ENCODE measurements at regions not wholly inside any gene's neighbourhood (a gene's known extent, or its start where the extent isn't known, plus 50 kb on each side); places are given as distances from the start of the nearest gene placed in this dataset.
"Not testable (repeated sequence)": the region's sequence is repeated elsewhere in the genome, so short reads cannot be mapped to it uniquely, and the experiment has no call there.

- Mint-ChIP-seq H3K4me3 (no peak overlapping the region), H3K27me3 (peaks cover 10% of the 10 kb centered on the region), H3K27ac (no peak overlapping the region), H3K4me1 (ENCODE audit: low read depth) (no peaks in the 10 kb centered on the region), H3K9me3 (peaks cover 3% of the 10 kb centered on the region), H3K36me3 (ENCODE audit: low read depth) (no peaks in the 10 kb centered on the region)
- H3K4me3 ChIP-seq (ENCODE audit: low read length) = no peak overlapping the region
- ATAC-seq (ENCODE audit: poor library complexity) (no peak), DNase-seq (no peak)
- no peak for TF ChIP-seq CTCF (IDR thresholded peaks at IDR 0.05)
- intact Hi-C loops (cut with DNase I, micrococcal nuclease) = no loop called here
- H3K4me1 ChIP-seq (ENCODE audit: insufficient read depth, low read length) = no peaks in the 10 kb centered on the region
- POLR2A ChIA-PET = no interaction called here
- CTCF ChIA-PET = no interaction called here
- H3K27ac ChIP-seq (ENCODE audit: low read depth in 1 of 2, low read length in 2 of 2) = no peak overlapping the region
- no peaks in the 10 kb centered on the region for H3K27me3 ChIP-seq (ENCODE audit: control insufficient read depth in 1 of 2, insufficient read depth in 2 of 2, low read length in 2 of 2)
- H3K9me3 ChIP-seq (ENCODE audit: control insufficient read depth in 1 of 2, insufficient read depth in 1 of 2, low read length in 2 of 2) = peaks cover 0 to 10% of the 10 kb centered on the region in 2 experiments
- no peaks in the 10 kb centered on the region for H3K36me3 ChIP-seq (ENCODE audit: insufficient read depth, low read length)
Measured at GRCh38 chr5:108451269-108451668, 69.4 kb upstream of the FBXL17 start.

DNA sequence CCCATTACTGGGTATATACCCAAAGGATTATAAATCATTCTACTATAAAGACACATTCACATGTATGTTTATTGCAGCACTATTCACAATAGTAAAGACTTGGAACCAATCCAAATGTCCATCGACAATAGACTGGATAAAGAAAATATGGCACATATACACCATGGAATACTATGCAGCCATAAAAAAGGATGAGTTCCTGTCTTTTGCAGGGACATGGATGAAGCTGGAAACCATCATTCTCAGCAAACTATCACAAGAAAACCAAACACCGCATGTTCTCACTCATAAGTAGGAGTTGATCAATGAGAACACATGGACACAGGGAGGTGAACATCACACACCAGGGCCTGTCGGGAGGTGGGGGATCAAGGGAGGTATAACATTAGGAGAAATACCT lies 62.2 kb upstream of the FBXL17 start:
- H3K36me3 Mint-ChIP-seq (ENCODE audit: low read depth); H3K4me3 ChIP-seq (ENCODE audit: low read length); CTCF ChIA-PET; ATAC-seq (ENCODE audit: poor library complexity); H3K9me3 Mint-ChIP-seq; H3K36me3 ChIP-seq (ENCODE audit: insufficient read depth, low read length); H3K4me3 Mint-ChIP-seq; H3K27me3 ChIP-seq (ENCODE audit: control insufficient read depth in 1 of 2, insufficient read depth in 2 of 2, low read length in 2 of 2); intact Hi-C loops (cut with DNase I, micrococcal nuclease); H3K4me1 ChIP-seq (ENCODE audit: insufficient read depth, low read length); H3K4me1 Mint-ChIP-seq (ENCODE audit: low read depth); H3K9me3 ChIP-seq (ENCODE audit: control insufficient read depth in 1 of 2, insufficient read depth in 1 of 2, low read length in 2 of 2); POLR2A ChIA-PET; H3K27me3 Mint-ChIP-seq; H3K27ac ChIP-seq (ENCODE audit: low read depth in 1 of 2, low read length in 2 of 2); H3K27ac Mint-ChIP-seq; DNase-seq: not testable (repeated sequence)

DNA sequence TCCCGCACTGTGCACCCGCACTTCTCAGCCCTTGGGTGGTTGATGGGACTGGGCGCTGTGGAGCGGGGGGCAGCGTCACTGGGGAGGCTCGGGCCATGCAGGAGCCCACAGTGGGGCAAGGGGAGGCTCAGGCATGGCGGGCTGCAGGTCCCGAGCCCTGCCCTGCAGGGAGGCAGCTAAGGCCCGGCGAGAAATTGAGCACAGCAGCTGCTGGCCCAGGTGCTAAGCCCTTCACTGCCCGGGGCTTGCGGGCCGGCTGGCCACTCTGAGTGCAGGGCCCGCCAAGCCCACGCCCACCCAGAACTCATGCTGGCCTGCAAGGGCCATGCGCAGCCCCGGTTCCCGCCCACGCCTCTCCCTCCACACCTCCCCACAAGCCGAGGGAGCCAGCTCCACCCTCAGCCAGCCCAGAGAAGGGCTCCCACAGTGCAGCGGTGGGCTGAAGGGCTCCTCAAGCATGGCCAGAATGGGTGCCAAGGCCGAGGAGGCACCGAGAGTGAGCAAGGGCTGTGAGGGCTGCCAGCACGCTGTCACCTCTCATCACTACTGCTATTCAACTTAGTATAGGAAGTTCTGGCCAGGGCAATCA lies 60.3 kb upstream of the FBXL17 start:
- H3K27me3 Mint-ChIP-seq; H3K27me3 ChIP-seq (ENCODE audit: control insufficient read depth in 1 of 2, insufficient read depth in 2 of 2, low read length in 2 of 2); H3K27ac ChIP-seq (ENCODE audit: low read depth in 1 of 2, low read length in 2 of 2); intact Hi-C loops (cut with DNase I, micrococcal nuclease); CTCF ChIA-PET; POLR2A ChIA-PET; H3K9me3 ChIP-seq (ENCODE audit: control insufficient read depth in 1 of 2, insufficient read depth in 1 of 2, low read length in 2 of 2); H3K4me1 ChIP-seq (ENCODE audit: insufficient read depth, low read length); DNase-seq; H3K36me3 Mint-ChIP-seq (ENCODE audit: low read depth); H3K9me3 Mint-ChIP-seq; H3K4me1 Mint-ChIP-seq (ENCODE audit: low read depth); H3K27ac Mint-ChIP-seq; H3K36me3 ChIP-seq (ENCODE audit: insufficient read depth, low read length); H3K4me3 Mint-ChIP-seq; H3K4me3 ChIP-seq (ENCODE audit: low read length); ATAC-seq (ENCODE audit: poor library complexity): not testable (repeated sequence)

GRCh38 chr5:108437425-108437824 lies 55.5 kb upstream of the FBXL17 start:
- ATAC-seq (ENCODE audit: poor library complexity) = no peak
- CTCF ChIA-PET = no interaction called here
- intact Hi-C loops (cut with DNase I, micrococcal nuclease) = no loop called here

More at GRCh38 chr5:108437425-108437824, 55.5 kb upstream of the FBXL17 start:
- Histone ChIP-seq H3K27ac (ENCODE audit: low read depth in 1 of 2, low read length in 2 of 2) (no peak overlapping the region), H3K4me3 (ENCODE audit: low read length) (no peak overlapping the region), H3K9me3 (ENCODE audit: control insufficient read depth in 1 of 2, insufficient read depth in 1 of 2, low read length in 2 of 2) (peaks cover 0 to 8% of the 10 kb centered on the region in 2 experiments), H3K36me3 (ENCODE audit: insufficient read depth, low read length) (no peaks in the 10 kb centered on the region), H3K4me1 (ENCODE audit: insufficient read depth, low read length) (no peaks in the 10 kb centered on the region), H3K27me3 (ENCODE audit: control insufficient read depth in 1 of 2, insufficient read depth in 2 of 2, low read length in 2 of 2) (peaks cover 0 to 10% of the 10 kb centered on the region in 2 experiments)
- POLR2A ChIA-PET = no interaction called here
- Mint-ChIP-seq H3K36me3 (ENCODE audit: low read depth) (no peaks in the 10 kb centered on the region), H3K27me3 (peaks cover 13% of the 10 kb centered on the region), H3K4me3 (no peak overlapping the region), H3K9me3 (peaks cover under 1% of the 10 kb centered on the region), H3K4me1 (ENCODE audit: low read depth) (no peaks in the 10 kb centered on the region), H3K27ac (no peak overlapping the region)
- no peak for TF ChIP-seq CTCF (IDR thresholded peaks at IDR 0.05)
- no peak for DNase-seq

Data from CD4-positive, alpha-beta T cell (primary cell).